Activated naive CD4-positive, alpha-beta T cell (primary cell): ENCODE measurements at regions not wholly inside any gene's neighbourhood (a gene's known extent, or its start where the extent isn't known, plus 50 kb on each side); places are given as distances from the start of the nearest gene placed in this dataset.

ENCODE experiments used
- DNase-seq, 4 experiments: peaks; one replicate each; lab custom pipeline; 2025; lab: John Stamatoyannopoulos, UW

GRCh38 chr6:14275493-14275851 lies 157.9 kb downstream of the CD83 start:
- DNase-seq: no peak

- DNase-seq: no peak
Observed at GRCh38 chr6:14276071-14276470, 158.5 kb downstream of the CD83 start.

GRCh38 chr6:14276667-14277404 lies 159.3 kb downstream of the CD83 start:
- DNase-seq: peak in 2 of 4 experiments; percentile 4 to 5

- no peak for DNase-seq
Observed at GRCh38 chr6:14277405-14277930, 159.9 kb downstream of the CD83 start.

- DNase-seq: no peak
Observed at GRCh38 chr6:14278006-14278405, 160.4 kb downstream of the CD83 start.

GRCh38 chr6:14278446-14278845 lies 160.9 kb downstream of the CD83 start:
- no peak for DNase-seq

- DNase-seq: no peak
Observed at GRCh38 chr6:14280006-14280510, 162.5 kb downstream of the CD83 start.

- DNase-seq: no peak
Observed at GRCh38 chr6:14280766-14281293, 163.3 kb downstream of the CD83 start.

- DNase-seq: no peak
Observed at GRCh38 chr6:14281811-14282660, 164.5 kb downstream of the CD83 start.

GRCh38 chr6:14282854-14283505 lies 165.4 kb downstream of the CD83 start:
- DNase-seq: no peak

GRCh38 chr6:14283600-14284235 lies 166.1 kb downstream of the CD83 start:
- DNase-seq: no peak

- no peak for DNase-seq
Observed at GRCh38 chr6:14284969-14285590, 167.5 kb downstream of the CD83 start.

- no peak for DNase-seq
Observed at GRCh38 chr6:14286144-14286543, 168.6 kb downstream of the CD83 start.

GRCh38 chr6:14286634-14287428 lies 169.3 kb downstream of the CD83 start:
- no peak for DNase-seq

- DNase-seq: no peak
Observed at GRCh38 chr6:14287707-14288106, 170.1 kb downstream of the CD83 start.

GRCh38 chr6:14288910-14289309 lies 171.3 kb downstream of the CD83 start:
- DNase-seq: no peak

- DNase-seq: no peak
Observed at GRCh38 chr6:14290041-14290771, 172.6 kb downstream of the CD83 start.

- DNase-seq: no peak
Observed at GRCh38 chr6:14290772-14291330, 173.3 kb downstream of the CD83 start.

- no peak for DNase-seq
Observed at GRCh38 chr6:14291331-14291730, 173.8 kb downstream of the CD83 start.
